Stromal cell of bone marrow (primary cell): ENCODE measurements at regions not wholly inside any gene's neighbourhood (a gene's known extent, or its start where the extent isn't known, plus 50 kb on each side); places are given as distances from the start of the nearest gene placed in this dataset.

Experiments used
- DNase-seq: peaks from one replicate; pipeline ENCODE4 v3.0.0-alpha.2; 2012; ENCODE audit warnings: low read depth

DNA sequence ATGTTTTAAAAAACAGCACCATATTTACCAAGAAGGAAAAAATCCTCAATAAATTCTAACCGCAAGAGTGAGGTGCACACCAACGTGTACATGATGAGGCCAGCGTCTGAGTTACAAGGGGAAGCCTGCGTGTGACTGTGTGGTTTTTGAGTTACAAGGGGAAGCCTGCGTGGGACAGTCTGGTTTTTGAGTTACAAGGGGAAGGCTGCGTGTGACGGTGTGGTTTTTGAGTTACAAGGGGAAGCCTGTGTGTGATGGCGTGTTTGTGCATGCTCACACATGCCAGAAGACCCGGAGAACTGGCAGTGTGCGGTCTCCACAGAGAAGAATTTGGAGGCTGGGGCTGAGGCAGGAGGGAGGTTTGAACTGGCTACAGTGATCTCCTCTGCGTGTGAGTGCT is 1376.4 kb downstream of the TBC1D22A start:
- DNase-seq, result no peak

DNA sequence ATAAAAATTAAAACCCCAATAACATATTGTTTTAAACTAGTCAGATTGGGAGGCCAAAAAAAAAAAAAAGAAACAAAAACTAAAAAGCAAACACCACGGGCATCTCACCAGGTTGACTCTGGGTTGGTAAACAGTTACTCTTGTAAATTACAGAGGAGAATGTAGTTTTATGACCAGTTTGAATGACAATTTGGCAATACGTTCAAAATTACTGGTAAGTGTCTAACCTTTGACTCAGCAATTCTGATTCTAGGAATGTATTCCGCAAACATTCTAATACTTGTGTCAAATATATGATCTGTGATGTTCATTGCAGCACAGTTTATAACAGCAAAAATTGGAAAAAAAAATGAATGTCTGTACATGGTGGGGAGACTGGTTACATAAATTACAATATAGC is 1376.0 kb downstream of the TBC1D22A start:
- DNase-seq, result no peak

DNA sequence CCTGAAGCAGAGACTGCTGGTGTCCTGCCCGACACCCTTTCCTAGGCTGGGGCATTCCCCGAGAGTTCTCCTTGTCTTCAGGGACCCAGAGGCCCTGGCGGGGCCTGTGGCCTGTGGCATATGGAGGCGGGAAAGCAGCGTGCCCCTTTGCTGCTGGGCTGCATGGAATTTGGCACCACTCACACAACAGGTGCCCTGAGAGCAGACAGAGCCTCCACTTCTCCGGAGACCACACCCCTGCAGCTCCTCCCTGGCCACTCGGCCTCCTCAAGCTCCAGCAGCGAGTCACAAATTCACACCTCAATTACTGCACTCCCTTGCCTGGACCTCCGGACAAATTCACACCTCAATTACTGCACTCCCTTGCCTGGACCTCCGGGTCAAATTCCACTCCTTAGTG is 1375.2 kb downstream of the TBC1D22A start:
- no peak for DNase-seq

DNA sequence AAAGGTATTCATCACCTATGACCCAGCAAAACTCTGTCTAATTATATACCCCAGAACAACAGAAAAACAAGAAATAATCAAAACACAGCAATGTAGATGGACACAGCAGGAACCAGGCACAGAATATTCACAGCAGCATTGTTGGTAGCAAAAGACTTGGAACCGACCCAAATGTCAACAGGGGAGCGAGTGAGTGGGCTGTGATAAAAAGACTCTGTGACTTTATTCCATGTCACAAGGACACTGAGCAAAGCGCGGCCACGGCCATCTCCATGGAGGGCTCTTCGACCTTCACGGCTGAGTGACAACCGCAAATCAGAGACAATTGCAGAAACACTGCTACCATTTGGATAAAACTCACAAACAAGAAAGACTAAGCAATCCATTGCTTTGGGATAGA is 1373.1 kb downstream of the TBC1D22A start:
- no peak for DNase-seq

DNA sequence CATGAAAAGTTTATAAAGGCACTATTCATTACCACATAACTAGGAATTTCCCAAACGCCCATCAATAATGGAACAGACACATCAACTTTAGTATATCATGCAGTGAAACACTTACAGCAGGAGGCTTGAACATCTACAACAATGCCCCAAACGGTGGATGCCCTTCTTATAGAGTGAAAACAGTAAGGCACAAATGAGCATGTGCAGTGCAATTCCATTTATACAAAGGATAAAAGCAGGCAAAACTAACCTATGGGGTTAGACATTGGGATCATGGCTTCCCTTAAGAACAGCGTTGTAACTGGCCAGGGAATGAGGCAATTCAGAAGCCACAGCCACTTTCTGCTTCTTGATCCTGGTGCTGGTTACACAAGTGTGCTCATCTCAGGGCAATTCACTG is 1363.0 kb downstream of the TBC1D22A start:
- no peak for DNase-seq

DNA sequence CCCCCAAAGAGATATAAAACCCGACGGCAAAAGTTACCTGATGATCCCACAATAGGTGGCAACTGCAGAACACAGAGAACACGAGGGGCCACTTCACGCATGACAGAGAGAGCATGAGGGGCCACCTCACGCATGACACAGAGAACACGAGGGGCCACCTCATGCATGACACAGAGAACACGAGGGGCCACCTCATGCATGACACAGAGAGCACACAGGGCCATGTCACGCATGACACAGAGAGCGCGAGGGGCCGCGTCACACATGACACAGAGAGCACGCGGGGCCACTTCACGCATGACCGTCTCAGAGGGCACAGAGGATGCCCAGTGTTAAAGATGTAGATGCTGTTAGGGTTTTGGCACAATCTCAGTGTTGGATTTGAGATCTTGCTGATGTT is 1359.5 kb downstream of the TBC1D22A start:
- no peak for DNase-seq

DNA sequence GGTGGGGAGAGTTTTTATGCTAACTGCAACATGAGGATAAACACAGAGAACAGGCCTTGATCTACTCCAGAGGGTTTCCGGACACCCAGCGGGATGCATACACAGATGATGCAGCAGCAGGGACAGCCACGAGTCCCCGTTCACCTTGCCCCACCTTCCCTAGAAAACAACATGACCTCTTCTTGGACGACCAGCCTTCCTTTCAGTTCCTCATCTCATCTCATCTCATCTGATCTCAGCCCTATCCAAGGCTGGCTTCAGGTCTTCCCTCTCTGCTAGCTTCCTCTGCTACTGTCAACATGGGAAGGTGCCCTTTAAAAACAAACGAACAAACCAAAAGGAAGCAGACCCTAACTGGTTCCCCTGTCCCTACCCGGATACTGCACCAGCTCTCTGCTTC is 1356.2 kb downstream of the TBC1D22A start:
- DNase-seq, result no peak

DNA sequence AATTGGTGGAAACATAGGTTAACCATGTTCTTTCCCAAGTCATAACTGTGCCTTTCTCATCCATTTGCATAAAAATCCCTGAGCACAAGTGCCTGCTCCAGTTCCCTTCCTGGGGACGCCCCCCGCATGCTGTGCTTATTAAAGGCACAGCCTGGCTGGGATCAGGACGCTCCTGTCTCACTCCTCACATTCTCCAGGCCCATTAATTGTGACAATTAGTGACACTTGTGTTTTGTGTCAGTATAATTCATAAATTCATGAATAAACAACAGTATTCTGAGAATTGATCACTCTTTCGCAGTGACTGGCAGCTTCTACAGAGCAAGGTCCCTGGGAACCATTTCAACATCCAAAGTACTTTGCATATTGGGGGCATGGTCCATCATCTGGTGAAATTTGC is 1354.4 kb downstream of the TBC1D22A start:
- no peak for DNase-seq

DNA sequence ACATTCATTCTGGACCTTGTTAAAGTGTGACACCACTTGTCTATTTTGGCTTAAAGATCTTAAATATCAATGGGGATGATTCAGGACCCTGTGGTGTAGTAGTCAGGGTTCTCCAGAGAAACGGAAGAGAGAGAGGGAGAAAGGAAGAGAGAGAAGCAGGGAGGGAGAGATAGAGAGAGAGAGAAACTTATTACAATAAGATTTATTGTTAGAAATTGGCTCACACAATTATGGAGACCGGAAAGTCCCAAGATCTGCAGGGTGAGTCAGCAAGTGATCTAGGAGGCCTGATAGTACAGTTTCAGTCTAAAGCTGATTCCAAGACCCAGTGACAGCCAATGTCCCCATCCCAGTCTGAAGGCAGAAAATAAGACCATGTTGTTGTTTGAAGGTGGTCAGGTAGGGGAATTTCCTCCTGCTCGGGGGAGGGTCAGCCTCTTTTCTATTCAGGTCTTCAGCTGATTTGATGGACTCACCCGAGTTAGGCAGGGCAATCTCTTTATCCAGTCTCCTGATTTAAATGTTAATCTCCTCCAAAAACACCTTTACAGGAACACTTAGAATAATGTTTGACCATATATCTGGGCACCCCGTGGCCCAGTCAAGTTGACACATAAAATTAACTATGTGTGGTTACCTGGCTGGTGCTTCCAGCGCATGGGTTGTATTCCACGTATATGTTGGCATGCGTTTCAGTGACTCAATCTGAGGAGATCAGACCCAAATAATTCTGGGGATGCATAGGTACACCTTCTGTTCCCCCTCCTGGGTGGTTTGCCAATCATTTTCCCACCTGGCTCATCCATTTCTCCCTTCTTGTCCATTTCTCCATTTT is 1350.5 kb downstream of the TBC1D22A start:
- no peak for DNase-seq

DNA sequence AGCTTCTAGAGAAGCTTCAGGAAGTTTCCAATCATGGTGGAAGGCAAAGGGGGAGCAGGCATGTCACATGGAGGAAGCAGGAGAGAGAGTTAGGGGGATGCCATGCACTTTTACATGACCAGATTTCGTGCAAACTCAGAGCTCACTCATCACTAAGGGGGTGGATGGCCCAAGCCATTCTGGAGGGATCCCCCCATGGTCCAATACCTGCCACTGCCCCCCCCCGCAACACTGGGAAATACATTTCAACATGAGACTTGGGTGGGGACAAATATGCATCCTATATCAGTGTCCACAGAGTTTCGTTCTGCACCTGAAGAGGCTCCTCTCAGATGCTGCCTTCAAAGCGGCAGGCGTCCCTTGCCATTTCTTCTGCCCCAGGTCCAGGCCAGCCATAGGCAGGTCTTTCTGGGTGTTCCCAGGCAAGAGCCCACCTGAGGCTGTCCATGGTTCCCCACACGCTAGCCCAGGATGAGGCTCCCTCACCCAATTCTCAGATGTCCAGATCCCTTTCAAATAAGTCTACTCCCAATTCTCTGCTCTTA is 1344.3 kb downstream of the TBC1D22A start:
- DNase-seq, result no peak

DNA sequence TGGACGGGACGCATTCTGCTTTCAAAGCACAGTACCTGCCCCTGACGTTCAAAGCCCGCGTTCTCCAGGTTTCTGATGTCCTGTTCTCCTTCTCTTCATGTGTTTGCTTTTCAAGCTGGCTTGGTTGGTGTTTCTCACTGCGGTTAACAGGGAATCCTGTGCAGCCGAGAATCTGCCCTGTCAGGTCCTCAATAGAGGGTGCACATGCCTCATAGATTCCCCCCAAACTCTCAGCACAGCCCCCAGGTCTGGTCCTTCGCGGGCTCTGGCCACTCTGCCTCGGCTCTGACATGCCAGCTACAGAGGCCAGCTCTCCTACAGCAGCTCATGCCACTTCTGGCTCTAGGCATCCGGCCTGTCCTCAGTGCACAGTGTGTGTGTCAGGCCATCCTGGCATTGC is 1343.8 kb downstream of the TBC1D22A start:
- DNase-seq, result no peak

DNA sequence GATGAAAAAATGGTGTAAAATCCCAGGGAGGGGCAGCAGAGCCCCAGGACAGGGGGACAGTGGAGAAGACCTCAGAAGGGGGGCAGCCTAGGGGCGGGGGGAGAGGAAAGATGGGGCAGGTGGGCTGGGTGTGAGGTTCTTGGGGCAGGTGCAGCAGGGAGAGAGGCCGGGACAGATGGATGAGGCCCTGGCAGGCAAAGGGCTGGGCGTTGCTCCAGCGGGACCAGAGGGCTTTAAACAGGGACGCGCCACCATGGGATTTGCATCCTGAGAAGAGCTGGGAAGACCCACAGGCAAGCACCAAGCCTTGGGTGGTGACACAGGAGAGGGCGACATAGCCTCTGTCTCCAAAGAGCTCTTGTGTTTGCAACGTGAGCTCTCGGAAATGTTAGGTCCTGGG is 1342.8 kb downstream of the TBC1D22A start:
- DNase-seq, result no peak

DNA sequence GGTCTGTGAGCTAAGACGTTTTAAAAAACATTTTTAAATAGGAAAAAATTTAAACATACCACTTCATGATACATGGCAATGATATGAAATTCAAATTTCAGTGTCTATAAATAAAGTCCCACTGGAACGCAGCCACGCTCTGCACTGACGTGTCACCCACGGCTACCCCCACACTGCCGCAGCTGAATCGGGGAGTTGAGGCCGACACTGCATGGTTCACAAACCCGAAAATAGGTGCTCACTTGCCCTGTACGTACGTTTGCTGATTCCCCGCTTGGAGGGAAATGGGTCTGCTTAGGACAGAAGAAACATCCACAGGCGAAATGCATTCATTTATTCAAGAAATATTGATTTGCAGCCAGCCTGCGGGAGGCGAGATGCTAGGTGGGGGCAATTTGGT is 1342.3 kb downstream of the TBC1D22A start:
- no peak for DNase-seq

DNA sequence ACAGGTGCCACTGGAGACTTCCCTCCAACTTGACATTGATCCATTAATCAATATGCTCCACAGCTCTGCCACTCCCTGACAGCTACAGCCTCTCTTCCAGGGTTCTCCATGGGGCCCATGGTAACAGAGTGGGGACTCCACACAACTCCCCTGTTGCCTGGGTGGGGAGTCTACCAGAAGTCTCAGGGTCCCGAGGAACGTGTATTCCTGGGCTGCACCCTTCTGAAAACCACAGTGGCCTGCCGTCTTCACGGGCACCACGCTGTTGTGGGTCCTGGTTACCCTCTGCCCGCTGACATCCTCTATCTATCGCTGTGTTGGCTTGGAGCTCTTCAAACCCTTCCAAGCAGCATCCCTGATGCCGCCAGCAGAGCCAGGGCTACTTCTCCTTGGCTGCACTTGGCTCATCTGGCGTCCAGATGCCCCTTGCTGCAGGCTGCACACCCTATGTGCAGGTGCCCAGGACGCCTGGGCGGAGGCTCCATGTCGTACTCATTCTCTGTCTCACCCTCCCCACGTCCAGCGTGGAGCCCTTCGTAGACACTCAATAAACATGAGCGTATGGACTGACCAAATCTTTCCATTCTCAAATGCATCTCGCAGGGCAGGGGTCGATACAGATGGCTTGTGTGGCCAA is 1341.8 kb downstream of the TBC1D22A start:
- DNase-seq, result no peak

DNA sequence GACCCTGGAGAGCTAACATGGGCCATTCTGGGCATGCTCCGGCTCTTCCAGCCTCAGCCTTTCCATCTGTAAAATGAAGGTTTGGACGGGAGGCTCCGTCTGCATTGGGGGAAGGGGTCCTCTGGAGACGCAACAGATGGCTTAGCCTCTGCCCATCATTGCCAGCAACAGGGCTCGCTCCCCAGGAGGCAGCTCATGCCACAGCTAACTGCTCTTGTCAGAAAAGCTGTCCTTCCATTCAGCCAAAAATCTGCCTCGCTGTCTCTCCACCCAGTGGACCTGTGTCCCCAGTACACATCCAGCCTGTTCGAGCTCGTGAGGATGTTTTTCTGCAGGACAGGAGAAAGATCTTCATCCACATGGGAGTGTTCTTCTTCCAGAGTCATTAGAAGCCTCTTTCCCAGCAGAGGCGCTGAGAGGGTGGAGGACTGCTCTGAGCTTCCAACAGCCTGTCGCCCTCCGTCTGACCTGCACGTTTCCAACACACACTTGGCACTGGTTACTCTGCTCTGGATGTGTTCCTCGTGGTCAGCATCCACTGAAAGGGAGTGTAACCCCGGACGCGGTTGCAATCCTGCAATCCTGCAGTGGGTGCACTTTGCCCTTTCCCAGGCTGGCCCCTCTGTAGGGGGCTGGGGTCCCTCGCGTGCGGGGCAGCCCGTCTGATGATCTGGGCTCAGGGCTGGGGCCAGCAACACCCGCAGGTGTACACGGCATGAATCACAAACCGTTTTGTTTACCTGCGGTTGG is 1340.9 kb downstream of the TBC1D22A start:
- DNase-seq, result no peak

DNA sequence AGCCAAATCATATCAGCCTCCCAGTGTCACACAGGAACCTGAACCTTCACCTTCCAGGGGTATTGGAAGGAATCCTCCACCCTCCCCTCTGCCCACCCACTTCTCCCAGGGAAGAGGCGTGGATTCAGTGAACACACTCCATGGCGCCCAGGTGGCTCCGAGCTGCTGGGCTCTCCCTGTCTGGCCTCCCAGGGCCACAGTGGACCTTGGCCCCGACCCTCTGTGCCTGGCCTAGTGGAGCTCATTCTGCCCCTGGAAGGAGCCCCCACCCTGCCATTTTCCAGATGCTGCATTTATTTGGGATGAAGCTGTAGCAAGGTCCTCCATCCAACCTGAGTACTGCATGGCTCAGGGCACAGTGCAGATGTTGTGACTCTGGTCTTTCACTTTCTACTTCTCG is 1340.1 kb downstream of the TBC1D22A start:
- DNase-seq, result no peak

DNA sequence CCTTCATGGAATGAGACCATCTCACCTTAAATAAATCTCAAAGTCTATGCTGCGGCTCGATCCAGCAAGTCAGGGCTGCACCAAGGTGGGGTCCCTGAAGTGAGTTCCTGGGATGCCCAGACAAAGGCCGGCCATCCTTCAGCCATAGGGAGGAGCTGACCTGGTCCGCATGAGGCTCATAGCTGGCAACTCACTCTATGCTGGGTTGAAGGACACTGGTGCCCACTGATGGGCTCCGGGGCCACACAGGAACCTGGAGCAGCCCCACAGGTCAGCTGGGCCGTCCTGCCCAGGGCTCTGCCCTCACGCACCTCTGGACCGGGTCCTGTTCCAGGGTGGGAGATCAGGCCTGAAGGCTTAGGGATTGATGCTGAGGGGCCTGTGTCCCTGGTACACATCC is 1339.3 kb downstream of the TBC1D22A start:
- DNase-seq, result no peak

DNA sequence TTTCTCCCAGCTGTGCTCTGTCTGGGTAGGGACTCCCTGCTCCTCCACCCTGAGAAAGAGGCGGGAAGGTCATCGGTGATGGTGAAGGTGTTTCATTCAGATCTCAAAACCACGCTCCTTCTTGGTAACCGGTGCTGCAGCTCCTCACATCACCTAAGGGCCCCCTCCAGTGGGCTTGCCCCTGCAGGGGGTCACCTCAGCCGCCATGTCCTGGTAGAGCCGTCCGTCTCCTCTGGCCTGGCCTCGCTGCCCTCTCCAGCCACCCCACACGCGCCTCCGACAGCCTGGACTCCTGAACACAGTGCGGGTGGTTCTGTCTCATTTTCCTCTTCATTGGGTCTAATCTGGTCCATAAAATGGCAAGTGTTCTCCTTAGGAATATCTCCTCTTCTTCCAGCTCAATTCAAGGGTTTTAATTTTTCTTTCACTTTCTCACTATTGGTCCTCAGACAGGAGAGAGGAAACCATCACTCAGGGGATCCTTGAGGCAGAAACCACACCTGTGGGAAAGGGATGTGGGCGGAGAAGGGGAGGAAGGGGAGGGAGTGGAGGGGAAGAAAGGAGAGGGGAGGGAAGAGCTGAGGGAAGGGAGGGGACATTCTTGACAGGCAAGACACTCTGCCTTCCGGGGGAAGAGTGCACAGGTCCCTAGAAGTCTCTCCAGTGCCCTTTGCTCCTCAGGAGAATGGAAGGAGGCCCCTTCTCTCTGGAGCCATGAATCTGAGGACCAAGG is 1338.4 kb downstream of the TBC1D22A start:
- DNase-seq, result no peak

DNA sequence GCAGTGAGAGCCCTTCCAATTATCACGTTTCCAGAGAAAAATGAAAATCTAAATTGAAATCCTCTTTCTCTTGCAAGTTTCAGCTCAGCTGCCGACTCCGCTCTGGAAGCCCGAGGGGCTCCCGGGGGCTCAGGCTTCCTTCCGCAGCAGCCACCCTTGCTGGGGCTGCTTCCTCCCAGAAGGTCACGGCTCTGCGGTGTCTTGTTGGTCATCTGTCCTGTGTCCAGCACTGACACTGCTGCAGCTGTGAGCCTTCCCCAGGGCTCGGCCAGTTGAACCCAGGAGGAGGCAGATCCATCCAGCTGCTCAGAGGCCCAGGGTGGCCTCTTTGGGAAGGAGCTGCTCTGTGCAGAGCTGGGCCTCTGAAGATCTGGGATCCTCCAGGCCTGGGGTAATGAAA is 1337.2 kb downstream of the TBC1D22A start:
- no peak for DNase-seq

DNA sequence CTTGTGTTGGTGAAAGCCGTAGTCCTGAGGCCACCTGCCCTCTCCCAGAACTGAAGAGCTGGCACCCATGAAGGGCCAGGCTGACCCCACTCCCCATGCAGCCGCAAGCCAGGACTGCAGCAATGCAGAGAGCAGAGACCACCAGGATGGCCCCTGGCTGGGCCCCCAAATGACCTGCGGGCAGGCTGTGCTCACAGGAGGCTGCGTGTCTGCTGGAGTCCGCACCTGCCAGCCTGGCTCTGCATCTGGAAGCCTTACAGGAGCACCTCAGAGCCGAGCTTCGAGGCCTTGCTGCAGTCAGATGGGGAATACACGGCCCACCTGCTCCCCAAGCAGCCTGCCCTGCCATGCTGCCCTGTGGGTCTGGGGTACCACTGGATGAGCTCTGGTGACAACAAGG is 1336.8 kb downstream of the TBC1D22A start:
- DNase-seq, result no peak

DNA sequence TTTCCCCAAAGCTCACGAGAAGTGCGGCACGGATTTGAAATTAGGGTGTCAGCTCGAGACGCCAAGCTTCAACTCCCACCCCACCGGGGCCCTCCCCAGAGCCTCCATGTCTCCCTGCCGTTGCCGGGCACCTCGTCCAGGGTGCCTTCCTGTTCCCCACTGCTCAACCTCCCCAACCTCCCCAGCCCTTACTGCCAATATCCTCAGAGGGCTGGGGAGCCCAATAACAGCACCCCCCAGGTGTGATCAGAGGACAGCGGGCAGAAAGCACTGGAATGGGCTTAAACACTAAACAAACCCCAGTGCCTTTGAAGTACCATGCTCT is 1336.4 kb downstream of the TBC1D22A start:
- DNase-seq, result no peak

DNA sequence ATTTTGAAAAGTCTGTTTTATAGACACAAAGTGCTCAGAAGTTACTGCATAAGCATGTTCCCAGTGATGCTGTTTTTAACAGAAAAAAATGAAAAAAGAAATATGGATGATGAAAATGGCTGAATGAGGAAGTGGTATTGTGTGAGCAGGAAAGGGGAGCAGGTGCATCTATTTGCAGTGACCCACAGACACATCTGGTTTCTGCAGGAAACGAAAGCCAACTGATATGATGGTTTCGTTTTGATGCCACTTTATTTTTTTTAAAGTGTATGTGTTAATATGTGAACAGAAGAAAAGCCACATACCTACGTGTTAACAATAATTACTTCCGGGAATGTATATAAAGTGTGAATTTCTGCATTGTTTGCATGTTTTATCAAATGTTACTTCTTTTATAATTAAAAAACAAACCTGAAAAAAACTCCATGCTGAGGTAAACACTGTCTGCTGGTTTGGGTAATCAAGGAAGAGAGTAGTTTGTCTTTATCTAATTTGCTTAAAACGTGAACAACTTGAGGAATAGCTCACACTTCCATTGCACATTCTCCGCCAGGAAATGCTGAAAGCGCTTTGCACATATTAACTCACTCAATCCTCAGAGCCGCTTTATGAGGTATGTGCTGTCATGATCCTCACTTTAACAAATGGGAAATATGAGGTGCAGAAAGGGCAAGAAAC is 1335.9 kb downstream of the TBC1D22A start:
- no peak for DNase-seq
